SU-DHL-6 (cell line): ENCODE measurements at regions not wholly inside any gene's neighbourhood (a gene's known extent, or its start where the extent isn't known, plus 50 kb on each side); places are given as distances from the start of the nearest gene placed in this dataset.
"Not testable (repeated sequence)": the region's sequence is repeated elsewhere in the genome, so short reads cannot be mapped to it uniquely, and the experiment has no call there.

Experiments
- H2AFZ ChIP-seq: fragments of 200-600 bp; sonication (generic); 2 replicates; pipeline ENCODE4 v1.6.1; 2014; ENCODE audit warnings: low read depth, mild to moderate bottlenecking, moderate library complexity, mixed read lengths, antibody characterized with exemption, low read length; ENCODE audit not compliant: severe bottlenecking
- H3F3A ChIP-seq: fragments of 200-600 bp; shearing (Covaris generic); 2 replicates; pipeline ENCODE4 v1.6.0; 2016; ENCODE audit warnings: antibody characterized with exemption, mild to moderate bottlenecking; ENCODE audit not compliant: insufficient read depth
- H3K27ac ChIP-seq: fragments of 200-600 bp; sonication (generic); 2 replicates; pipeline ENCODE4 v1.5.1; 2016; ENCODE audit warnings: low read depth, mild to moderate bottlenecking, low read length, moderate library complexity, mixed read lengths
- H3K27me3 ChIP-seq: fragments of 200-600 bp; sonication (generic), shearing (Covaris generic); 2 replicates; pipeline ENCODE4 v1.6.0; 2014; ENCODE audit warnings: mild to moderate bottlenecking, low read length
- H3K36me3 ChIP-seq: fragments of 200-600 bp; sonication (generic); 2 replicates; pipeline ENCODE4 v1.6.1; 2014; ENCODE audit warnings: mild to moderate bottlenecking, low read length, mixed read lengths
- H3K4me2 ChIP-seq: fragments of 300-600, 200-600 bp; shearing (Covaris generic), sonication (generic); 2 replicates; pipeline ENCODE4 v1.6.0; 2014; ENCODE audit warnings: low read length, low read depth, mild to moderate bottlenecking; ENCODE audit not compliant: poor library complexity, severe bottlenecking
- H3K4me3 ChIP-seq: fragments of 200-600 bp; sonication (generic); 2 replicates; pipeline ENCODE4 v1.5.1; 2014; ENCODE audit warnings: antibody characterized with exemption, low read length, mild to moderate bottlenecking, mixed read lengths; ENCODE audit not compliant: insufficient read depth, poor library complexity, severe bottlenecking
- H3K79me2 ChIP-seq: fragments of 200-600 bp; sonication (generic); 2 replicates; pipeline ENCODE4 v1.6.1; 2014; ENCODE audit warnings: mild to moderate bottlenecking, low read length, moderate library complexity; ENCODE audit not compliant: insufficient read depth
- H3K9ac ChIP-seq: fragments of 200-600 bp; sonication (generic); 2 replicates; pipeline ENCODE4 v1.7.0; 2014; ENCODE audit warnings: mild to moderate bottlenecking, low read length
- H3K9me2 ChIP-seq: fragments of 200-600 bp; sonication (generic); replicated peaks from 2 replicates; pipeline ENCODE4 v1.6.1; 2014; ENCODE audit warnings: low read length; ENCODE audit not compliant: insufficient read depth
- H3K9me3 ChIP-seq: fragments of 200-600 bp; sonication (generic); 2 replicates; pipeline ENCODE4 v1.6.1; 2014; ENCODE audit warnings: low read length, mixed read lengths; ENCODE audit not compliant: insufficient read depth
- H4K20me1 ChIP-seq: fragments of 200-600 bp; sonication (generic); 2 replicates; pipeline ENCODE4 v1.6.1; 2014; ENCODE audit warnings: low read depth, mild to moderate bottlenecking, antibody characterized with exemption, low read length, moderate library complexity, mixed read lengths
- CTCF ChIP-seq: fragments of 200-600 bp; sonication (generic); IDR thresholded peaks from one replicate; pipeline ENCODE4 v1.5.1; 2017; ENCODE audit warnings: antibody characterized with exemption, mild to moderate bottlenecking, low read length, moderate library complexity; ENCODE audit not compliant: insufficient read depth, poor library complexity, severe bottlenecking
- EZH2phosphoT487 ChIP-seq: fragments of 200-600 bp; sonication (generic), shearing (Covaris generic); conservative IDR thresholded peaks from 2 replicates; pipeline ENCODE4 v1.6.1; 2018; ENCODE audit warnings: mild to moderate bottlenecking, antibody characterized with exemption, low read length, moderate library complexity, mixed read lengths

GRCh38 chr5:56294354-56294753, 61.2 kb upstream of the ANKRD55 start:
- no peak overlapping the region for H2AFZ ChIP-seq
- no peak overlapping the region for H3K27ac ChIP-seq
- H3K27me3 ChIP-seq = no peaks in the 10 kb centered on the region
- no peak overlapping the region for H3K4me2 ChIP-seq
- H4K20me1 ChIP-seq = no peaks in the 10 kb centered on the region
- H3K36me3 ChIP-seq = no peaks in the 10 kb centered on the region
- no peaks in the 10 kb centered on the region for H3K9me3 ChIP-seq
- TF ChIP-seq EZH2phosphoT487 (no peak), CTCF (no peak)
- no peak overlapping the region for H3K4me3 ChIP-seq
- no peaks in the 10 kb centered on the region for H3K79me2 ChIP-seq
- H3K9ac ChIP-seq = no peak overlapping the region
- no peaks in the 10 kb centered on the region for H3F3A ChIP-seq
- no peaks in the 10 kb centered on the region for H3K9me2 ChIP-seq

GRCh38 chr5:56292874-56293273, 59.7 kb upstream of the ANKRD55 start:
- not testable (repeated sequence) for H3K36me3 ChIP-seq, H3K9me2 ChIP-seq

GRCh38 chr5:56291661-56292374, 58.7 kb upstream of the ANKRD55 start:
- Histone ChIP-seq H3K9ac (no peak overlapping the region), H3K79me2 (no peaks in the 10 kb centered on the region), H3K27me3 (no peaks in the 10 kb centered on the region), H3K9me2 (no peaks in the 10 kb centered on the region), H3K36me3 (no peaks in the 10 kb centered on the region), H3F3A (no peaks in the 10 kb centered on the region), H2AFZ (no peak overlapping the region), H3K27ac (no peak overlapping the region), H3K4me2 (no peak overlapping the region), H4K20me1 (no peaks in the 10 kb centered on the region), H3K4me3 (no peak overlapping the region), H3K9me3 (no peaks in the 10 kb centered on the region)
- TF ChIP-seq CTCF = no peak
- TF ChIP-seq EZH2phosphoT487 = no peak

More at GRCh38 chr5:56292874-56293273, 59.7 kb upstream of the ANKRD55 start:
- not testable (repeated sequence) for H3K27ac ChIP-seq, H3K9me3 ChIP-seq, H3K79me2 ChIP-seq, H3K9ac ChIP-seq, H3F3A ChIP-seq, H4K20me1 ChIP-seq, H3K4me3 ChIP-seq, H3K27me3 ChIP-seq, H3K4me2 ChIP-seq, H2AFZ ChIP-seq

- no peak overlapping the region for H3K27ac ChIP-seq
- H3K79me2 ChIP-seq = no peaks in the 10 kb centered on the region
- no peak overlapping the region for H3K9ac ChIP-seq
- no peaks in the 10 kb centered on the region for H3K9me3 ChIP-seq
- no peaks in the 10 kb centered on the region for H3K9me2 ChIP-seq
- no peaks in the 10 kb centered on the region for H3K36me3 ChIP-seq
- H2AFZ ChIP-seq = no peak overlapping the region
- H3K27me3 ChIP-seq = no peaks in the 10 kb centered on the region
- TF ChIP-seq EZH2phosphoT487 (no peak), CTCF (no peak)
- no peak overlapping the region for H3K4me2 ChIP-seq
- H3F3A ChIP-seq = no peaks in the 10 kb centered on the region
- H3K4me3 ChIP-seq = no peak overlapping the region
- H4K20me1 ChIP-seq = no peaks in the 10 kb centered on the region
Observed at GRCh38 chr5:56291079-56291643, 58.0 kb upstream of the ANKRD55 start.
